SJSA1 (cell line): ENCODE measurements at regions not wholly inside any gene's neighbourhood (a gene's known extent, or its start where the extent isn't known, plus 50 kb on each side); places are given as distances from the start of the nearest gene placed in this dataset.
"Not testable (repeated sequence)": the region's sequence is repeated elsewhere in the genome, so short reads cannot be mapped to it uniquely, and the experiment has no call there.

Source experiments
- DNase-seq, 2 experiments: peaks; one replicate each; pipeline ENCODE4 v3.0.0-alpha.2; 2015 to 2020; ENCODE audit warnings: low spot score in 2 of 2, low read depth in 1 of 2
- H3K27ac ChIP-seq: fragments of 250-450 bp; sonication (Bioruptor Pico); 2 replicates; pipeline ENCODE4 v1.5.1; 2020; ENCODE audit warnings: mild to moderate bottlenecking, moderate library complexity
- H3K27me3 ChIP-seq: fragments of 250-450 bp; sonication (Bioruptor Pico); replicated peaks from 2 replicates; pipeline ENCODE4 v1.5.1; 2020; ENCODE audit warnings: mild to moderate bottlenecking, moderate library complexity
- H3K36me3 ChIP-seq: fragments of 250-450 bp; sonication (Bioruptor Pico); 2 replicates; pipeline ENCODE4 v1.5.1; 2020; ENCODE audit warnings: mild to moderate bottlenecking
- H3K4me1 ChIP-seq: fragments of 250-450 bp; sonication (Bioruptor Pico); replicated peaks from 2 replicates; pipeline ENCODE4 v1.6.1; 2021; ENCODE audit warnings: mild to moderate bottlenecking
- H3K4me3 ChIP-seq: fragments of 250-450 bp; sonication (Bioruptor Pico); 2 replicates; pipeline ENCODE4 v1.5.1; 2020; ENCODE audit warnings: mild to moderate bottlenecking
- H3K9me3 ChIP-seq: fragments of 250-450 bp; sonication (Bioruptor Pico); replicated peaks from 2 replicates; pipeline ENCODE4 v1.5.1; 2020; ENCODE audit warnings: mild to moderate bottlenecking

GRCh38 chr12:62194031-62194430, 66.2 kb upstream of the USP15 start:
- Histone ChIP-seq H3K27me3 (peaks cover 40% of the 10 kb centered on the region), H3K4me3 (no peak overlapping the region)

GRCh38 chr12:62194616-62195015, 65.6 kb upstream of the USP15 start:
- H3K27me3 ChIP-seq = peaks cover 36% of the 10 kb centered on the region
- no peak overlapping the region for H3K4me3 ChIP-seq
- no peak for DNase-seq
- H3K36me3 ChIP-seq = no peaks in the 10 kb centered on the region
- 0 out of 2 replicates have a peak, but pooled peaks cover 4% of the 10 kb centered on the region for H3K9me3 ChIP-seq
- no peak overlapping the region for H3K27ac ChIP-seq
- peaks cover 11% of the 10 kb centered on the region for H3K4me1 ChIP-seq

More at GRCh38 chr12:62194031-62194430, 66.2 kb upstream of the USP15 start:
- Histone ChIP-seq H3K27ac (no peak overlapping the region), H3K4me1 (peaks cover 11% of the 10 kb centered on the region), H3K36me3 (no peaks in the 10 kb centered on the region), H3K9me3 (0 out of 2 replicates have a peak, but pooled peaks cover 4% of the 10 kb centered on the region)
- DNase-seq = no peak

- H3K9me3 ChIP-seq = 0 out of 2 replicates have a peak, but pooled peaks cover 3% of the 10 kb centered on the region
- H3K36me3 ChIP-seq = no peaks in the 10 kb centered on the region
- peaks cover 11% of the 10 kb centered on the region for H3K4me1 ChIP-seq
- H3K27me3 ChIP-seq = peaks cover 23% of the 10 kb centered on the region
- no peak overlapping the region for H3K27ac ChIP-seq
- no peak for DNase-seq
- H3K4me3 ChIP-seq = no peak overlapping the region
Measured at GRCh38 chr12:62196146-62196545, 64.1 kb upstream of the USP15 start.

GRCh38 chr12:62202861-62203260, 57.3 kb upstream of the USP15 start:
- not testable (repeated sequence) for H3K36me3 ChIP-seq, H3K4me1 ChIP-seq, H3K27me3 ChIP-seq, H3K27ac ChIP-seq, H3K9me3 ChIP-seq, DNase-seq, H3K4me3 ChIP-seq

GRCh38 chr12:62205346-62205745, 54.9 kb upstream of the USP15 start:
- no peak overlapping the region for H3K27ac ChIP-seq

GRCh38 chr12:62207248-62207647, 53.0 kb upstream of the USP15 start:
- no peak for DNase-seq
- no peak overlapping the region for H3K4me3 ChIP-seq
- no peaks in the 10 kb centered on the region for H3K27me3 ChIP-seq
- no peaks in the 10 kb centered on the region; the same call in 1 of the 2 replicates for H3K9me3 ChIP-seq
- no peaks in the 10 kb centered on the region for H3K4me1 ChIP-seq
- no peaks in the 10 kb centered on the region for H3K36me3 ChIP-seq
- no peak overlapping the region for H3K27ac ChIP-seq

More at GRCh38 chr12:62205346-62205745, 54.9 kb upstream of the USP15 start:
- no peaks in the 10 kb centered on the region for H3K36me3 ChIP-seq
- no peaks in the 10 kb centered on the region for H3K4me1 ChIP-seq
- DNase-seq = no peak
- H3K4me3 ChIP-seq = no peak overlapping the region
- H3K9me3 ChIP-seq = no peaks in the 10 kb centered on the region; the same call in 1 of the 2 replicates
- no peaks in the 10 kb centered on the region for H3K27me3 ChIP-seq
